AG04449 (cell line): ENCODE measurements at regions not wholly inside any gene's neighbourhood (a gene's known extent, or its start where the extent isn't known, plus 50 kb on each side); places are given as distances from the start of the nearest gene placed in this dataset.

Experiments used
- CTCF ChIA-PET: fragments of 350-600 bp; formaldehyde crosslinking; extraction: SDS; loops from one replicate; lab custom pipeline; 2021; ENCODE audit warnings: antibody characterized with exemption; lab: Yijun Ruan, JAX
- POLR2A ChIA-PET: fragments of 400-600, 350-600 bp; formaldehyde crosslinking; extraction: SDS; loops from one replicate; lab custom pipeline; 2020; ENCODE audit warnings: antibody characterized with exemption, inconsistent platforms; lab: Yijun Ruan, JAX
- DNase-seq: peaks from one replicate; pipeline ENCODE4 v3.0.0-alpha.2; 2010; ENCODE audit warnings: low read depth, low spot score
- H3K4me3 ChIP-seq: 2 replicates; pipeline ENCODE4 v1.5.1; 2011; ENCODE audit warnings: low read depth, mild to moderate bottlenecking, control low read depth, low read length
- TF ChIP-seq, protein P1 (sequence below): IDR thresholded peaks from one replicate; pipeline ENCODE4 v1.5.1; 2011; ENCODE audit warnings: mild to moderate bottlenecking, moderate library complexity, low read length, control low read depth, inconsistent platforms; ENCODE audit not compliant: insufficient read depth; ENCODE audit errors: missing control alignments

DNA sequence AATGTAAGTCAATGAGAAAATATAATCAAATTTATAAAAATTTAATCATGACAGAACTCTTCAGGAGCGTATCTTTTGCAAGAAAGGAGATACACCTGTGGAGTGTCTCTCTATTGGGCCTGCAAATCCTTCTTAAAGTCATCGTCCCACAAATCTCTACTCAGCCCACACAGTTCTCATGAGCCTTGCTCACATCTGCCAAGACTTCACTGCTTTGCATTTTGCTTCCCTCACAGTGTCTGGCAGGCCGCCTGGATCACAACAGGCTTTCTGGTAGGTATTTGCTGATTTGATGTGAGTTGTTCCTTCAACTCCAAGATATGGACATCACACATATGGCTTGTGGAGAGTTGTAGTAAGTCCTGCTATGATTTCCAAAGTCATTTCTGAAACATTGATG is 183.1 kb upstream of the ARX start:
- POLR2A ChIA-PET = no interaction called here
- H3K4me3 ChIP-seq = no peak overlapping the region
- no peak for DNase-seq
- CTCF ChIA-PET = no interaction called here
- TF ChIP-seq, protein P1, sequence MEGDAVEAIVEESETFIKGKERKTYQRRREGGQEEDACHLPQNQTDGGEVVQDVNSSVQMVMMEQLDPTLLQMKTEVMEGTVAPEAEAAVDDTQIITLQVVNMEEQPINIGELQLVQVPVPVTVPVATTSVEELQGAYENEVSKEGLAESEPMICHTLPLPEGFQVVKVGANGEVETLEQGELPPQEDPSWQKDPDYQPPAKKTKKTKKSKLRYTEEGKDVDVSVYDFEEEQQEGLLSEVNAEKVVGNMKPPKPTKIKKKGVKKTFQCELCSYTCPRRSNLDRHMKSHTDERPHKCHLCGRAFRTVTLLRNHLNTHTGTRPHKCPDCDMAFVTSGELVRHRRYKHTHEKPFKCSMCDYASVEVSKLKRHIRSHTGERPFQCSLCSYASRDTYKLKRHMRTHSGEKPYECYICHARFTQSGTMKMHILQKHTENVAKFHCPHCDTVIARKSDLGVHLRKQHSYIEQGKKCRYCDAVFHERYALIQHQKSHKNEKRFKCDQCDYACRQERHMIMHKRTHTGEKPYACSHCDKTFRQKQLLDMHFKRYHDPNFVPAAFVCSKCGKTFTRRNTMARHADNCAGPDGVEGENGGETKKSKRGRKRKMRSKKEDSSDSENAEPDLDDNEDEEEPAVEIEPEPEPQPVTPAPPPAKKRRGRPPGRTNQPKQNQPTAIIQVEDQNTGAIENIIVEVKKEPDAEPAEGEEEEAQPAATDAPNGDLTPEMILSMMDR = no peak

GRCh38 chrX:25198253-25198652 is 182.5 kb upstream of the ARX start:
- CTCF ChIA-PET = no interaction called here
- DNase-seq = no peak
- POLR2A ChIA-PET = no interaction called here
- TF ChIP-seq, protein P1 = no peak
- no peak overlapping the region for H3K4me3 ChIP-seq

DNA sequence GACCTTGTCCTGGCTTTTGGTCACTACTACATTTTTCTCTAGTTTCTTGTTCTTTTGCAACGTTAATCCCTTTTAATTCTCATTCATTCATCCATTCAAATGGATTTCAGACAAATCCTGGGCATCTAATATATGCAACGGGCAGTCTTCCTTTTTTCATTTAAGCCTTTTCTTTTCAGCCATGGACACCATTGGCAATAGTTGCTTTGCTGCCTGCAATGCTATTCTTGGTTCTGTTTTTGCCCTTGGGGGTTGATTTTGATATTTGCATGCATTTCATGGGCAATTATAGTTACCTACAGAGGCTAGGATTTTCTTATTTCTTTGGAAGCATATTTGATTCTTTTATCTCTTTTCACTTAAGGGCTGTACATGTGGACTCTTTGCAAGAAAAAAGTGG is 180.5 kb upstream of the ARX start:
- DNase-seq = no peak
- ChIA-PET POLR2A (no interaction called here), CTCF (no interaction called here)
- TF ChIP-seq, protein P1 = no peak
- H3K4me3 ChIP-seq = no peak overlapping the region

DNA sequence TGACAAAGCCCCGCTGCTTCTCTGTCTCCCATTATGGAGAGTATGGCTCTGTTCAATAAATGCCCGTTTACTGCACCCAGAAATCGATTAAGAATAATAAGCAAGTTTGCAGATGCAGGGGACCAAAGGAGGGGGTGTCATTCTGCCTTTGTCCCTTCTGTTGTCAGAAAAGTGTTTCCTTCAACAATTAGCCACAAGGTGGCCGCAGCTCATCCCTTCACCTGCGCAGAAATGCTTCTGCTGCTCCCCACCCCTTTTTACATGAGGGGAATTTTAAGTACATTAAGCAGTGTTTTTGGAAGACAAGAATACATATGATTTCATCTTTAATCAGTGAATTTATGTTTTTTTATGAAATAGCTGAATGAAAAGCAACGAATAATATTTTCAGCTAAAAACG is 175.6 kb upstream of the ARX start:
- TF ChIP-seq, protein P1 = no peak
- no peak for DNase-seq
- no peak overlapping the region for H3K4me3 ChIP-seq
- POLR2A ChIA-PET = no interaction called here
- CTCF ChIA-PET = no interaction called here

- CTCF ChIA-PET = no interaction called here
- TF ChIP-seq, protein P1 = no peak
- no peak for DNase-seq
- POLR2A ChIA-PET = no interaction called here
- H3K4me3 ChIP-seq = no peak overlapping the region
These were observed 166.0 kb upstream of the ARX start for GRCh38 chrX:25181775-25182174.

DNA sequence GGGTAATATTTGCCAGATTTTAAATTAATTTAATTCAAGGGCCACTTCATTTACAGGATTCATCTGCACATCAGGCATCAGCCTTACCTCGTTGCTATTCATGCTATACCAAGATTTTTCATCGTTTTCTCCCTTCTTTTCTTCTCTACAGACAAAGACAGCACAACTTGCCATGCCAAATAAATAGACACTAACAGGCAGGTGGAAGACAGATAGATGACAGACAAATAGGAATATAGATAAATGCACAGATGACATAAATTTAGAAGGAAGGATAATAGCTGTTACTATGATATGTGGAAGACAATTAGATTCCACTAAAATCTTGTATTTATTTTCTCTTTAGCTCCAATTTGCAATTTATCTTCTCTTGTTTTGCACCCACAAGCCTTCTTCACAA is 164.5 kb upstream of the ARX start:
- POLR2A ChIA-PET = no interaction called here
- TF ChIP-seq, protein P1 = no peak
- H3K4me3 ChIP-seq = no peak overlapping the region
- CTCF ChIA-PET = no interaction called here
- DNase-seq = no peak
